H1 (cell line): ENCODE measurements at regions not wholly inside any gene's neighbourhood (a gene's known extent, or its start where the extent isn't known, plus 50 kb on each side); places are given as distances from the start of the nearest gene placed in this dataset.

Experiments used
- CTCF ChIA-PET: fragments of 300-600 bp; sonication (Branson Sonifier 250); formaldehyde crosslinking; loops from one replicate; lab custom pipeline; 2021; ENCODE audit not compliant: partially characterized antibody; lab: Charles Lee
- POLR2A ChIA-PET: fragments of 300-600 bp; sonication (Branson Sonifier 250); formaldehyde crosslinking; loops from one replicate; lab custom pipeline; 2021; ENCODE audit warnings: inconsistent platforms; ENCODE audit not compliant: partially characterized antibody; lab: Charles Lee
- DNase-seq, 2 experiments: peaks; one replicate each; pipeline versions ENCODE4 v3.0.0 to v3.0.0-alpha.2; 2010 to 2022; ENCODE audit warnings: low spot score in 2 of 2, low read depth in 1 of 2, mixed read lengths in 1 of 2
- FAIRE-seq: peaks from 2 replicates; lab custom pipeline; 2011; peaks lifted over from hg19 to GRCh38; lab: Jason Lieb, UNC
- H2AFZ ChIP-seq: 2 replicates; pipeline ENCODE4 v1.8.1; 2012; ENCODE audit warnings: low read length, inconsistent platforms
- H2AK5ac ChIP-seq: 2 replicates; pipeline ENCODE4 v1.6.1; 2013; ENCODE audit warnings: low read depth, low read length
- H2BK120ac ChIP-seq: replicated peaks from 2 replicates; pipeline ENCODE3; 2013; ENCODE audit warnings: low read depth, low read length, inconsistent platforms
- H2BK12ac ChIP-seq: 2 replicates; pipeline ENCODE4 v1.6.1; 2013; ENCODE audit warnings: low read depth, low read length
- H2BK15ac ChIP-seq: 2 replicates; pipeline ENCODE4 v1.6.1; 2013; ENCODE audit warnings: low read length
- H2BK20ac ChIP-seq: 2 replicates; pipeline ENCODE4 v1.6.1; 2013; ENCODE audit warnings: low read length
- H2BK5ac ChIP-seq: 2 replicates; pipeline ENCODE4 v1.6.1; 2013; ENCODE audit warnings: low read depth, low read length
- H3K14ac ChIP-seq: 2 replicates; pipeline ENCODE4 v1.6.1; 2013; ENCODE audit warnings: inconsistent platforms; ENCODE audit not compliant: insufficient read length
- H3K18ac ChIP-seq: 2 replicates; pipeline ENCODE4 v1.6.1; 2013; ENCODE audit warnings: low read length; ENCODE audit errors: extremely low read depth
- H3K23ac ChIP-seq: 2 replicates; pipeline ENCODE4 v1.6.1; 2013; ENCODE audit warnings: inconsistent platforms; ENCODE audit not compliant: insufficient read length
- H3K23me2 ChIP-seq: 2 replicates; pipeline ENCODE4 v1.6.1; 2013; ENCODE audit warnings: low read depth, low read length
- H3K27ac ChIP-seq: 2 replicates; pipeline ENCODE4 v1.6.1; 2011; ENCODE audit warnings: low read depth, low read length, inconsistent platforms
- H3K27me3 ChIP-seq, 4 experiments: replicated peaks in 1 of 4; 1 replicate in 1 of 4; 2 replicates in 3 of 4; pipeline versions ENCODE4 v1.6.1 to v1.8.1; 2011 to 2013; ENCODE audit warnings: low read length in 3 of 4, mild to moderate bottlenecking in 3 of 4, inconsistent platforms in 2 of 4, mixed read lengths in 2 of 4, moderate library complexity in 1 of 4; ENCODE audit not compliant: control insufficient read depth in 3 of 4, insufficient read depth in 3 of 4; ENCODE audit errors: extremely low read depth in 1 of 4
- H3K36me3 ChIP-seq, 4 experiments: 2 replicates each; pipeline versions ENCODE4 v1.6.1 to v1.8.1; 2011 to 2013; ENCODE audit warnings: mild to moderate bottlenecking in 4 of 4, low read length in 3 of 4, moderate library complexity in 2 of 4, control low read depth in 1 of 4, inconsistent platforms in 1 of 4; ENCODE audit not compliant: insufficient read depth in 4 of 4, control insufficient read depth in 2 of 4
- H3K4ac ChIP-seq: replicated peaks from 2 replicates; pipeline ENCODE3; 2013; ENCODE audit warnings: low read length, low read depth, mixed read lengths, inconsistent platforms; ENCODE audit not compliant: insufficient read length
- H3K4me1 ChIP-seq, 4 experiments: replicated peaks in 1 of 4; 1 replicate in 1 of 4; 2 replicates in 3 of 4; pipeline versions ENCODE4 v1.6.1 to v1.8.1; 2011 to 2013; ENCODE audit warnings: low read length in 3 of 4, inconsistent platforms in 2 of 4, mixed read lengths in 1 of 4; ENCODE audit not compliant: insufficient read depth in 4 of 4, control insufficient read depth in 3 of 4
- H3K4me2 ChIP-seq, 2 experiments: 2 replicates each; pipeline versions ENCODE4 v1.6.1 to v1.8.1; 2011 to 2013; ENCODE audit warnings: low read depth in 2 of 2, low read length in 2 of 2, control low read depth in 1 of 2, inconsistent platforms in 1 of 2, mild to moderate bottlenecking in 1 of 2; ENCODE audit not compliant: insufficient read depth in 1 of 2
- H3K4me3 ChIP-seq, 4 experiments: fragments of 200-600, 300-600 bp in 1 of 4; sonication (generic), shearing (Covaris generic), sonication (Bioruptor Twin) in 1 of 4; 2 replicates each; pipeline versions ENCODE4 v1.5.1 to v1.8.1; 2011 to 2016; ENCODE audit warnings: low read length in 4 of 4, low read depth in 3 of 4, control low read depth in 2 of 4, inconsistent platforms in 2 of 4, mild to moderate bottlenecking in 2 of 4, mixed read lengths in 1 of 4, moderate library complexity in 1 of 4; ENCODE audit not compliant: insufficient read depth in 2 of 4; ENCODE audit errors: extremely low read depth in 1 of 4
- H3K56ac ChIP-seq: replicated peaks from 2 replicates; pipeline ENCODE3; 2013; ENCODE audit warnings: low read depth, mild to moderate bottlenecking, mixed read lengths, low read length, inconsistent platforms; ENCODE audit not compliant: insufficient read length
- H3K79me1 ChIP-seq: 2 replicates; pipeline ENCODE4 v1.6.1; 2013; ENCODE audit warnings: low read depth, low read length, control low read depth
- H3K79me2 ChIP-seq, 2 experiments: 2 replicates each; pipeline versions ENCODE4 v1.6.1 to v1.8.1; 2012 to 2013; ENCODE audit warnings: low read length in 2 of 2, mild to moderate bottlenecking in 2 of 2, inconsistent platforms in 1 of 2; ENCODE audit not compliant: insufficient read depth in 2 of 2, control insufficient read depth in 1 of 2
- H3K9ac ChIP-seq, 4 experiments: replicated peaks in 1 of 4; 1 replicate in 1 of 4; 2 replicates in 3 of 4; pipeline versions ENCODE4 v1.6.1 to v1.8.1; 2011 to 2013; ENCODE audit warnings: low read depth in 3 of 4, low read length in 3 of 4, control low read depth in 2 of 4, mild to moderate bottlenecking in 2 of 4, moderate library complexity in 2 of 4, inconsistent platforms in 1 of 4; ENCODE audit errors: extremely low read depth in 1 of 4
- H3K9me3 ChIP-seq, 2 experiments: 2 replicates each; pipeline versions ENCODE4 v1.6.1 to v1.8.1; 2012 to 2013; ENCODE audit warnings: mild to moderate bottlenecking in 2 of 2, moderate library complexity in 2 of 2, control low read depth in 1 of 2, inconsistent platforms in 1 of 2, low read depth in 1 of 2, low read length in 1 of 2, mixed read lengths in 1 of 2; ENCODE audit not compliant: insufficient read depth in 2 of 2
- H4K20me1 ChIP-seq, 2 experiments: replicated peaks in 1 of 2; 2 replicates each; pipeline versions ENCODE3 to v1.8.1; 2011 to 2013; ENCODE audit warnings: inconsistent platforms in 2 of 2, low read length in 2 of 2, mild to moderate bottlenecking in 1 of 2; ENCODE audit not compliant: insufficient read depth in 2 of 2, control insufficient read depth in 1 of 2
- H4K5ac ChIP-seq: 2 replicates; pipeline ENCODE4 v1.6.1; 2013; ENCODE audit warnings: low read length, low read depth, mixed read lengths, inconsistent platforms; ENCODE audit not compliant: insufficient read length
- H4K8ac ChIP-seq: 2 replicates; pipeline ENCODE4 v1.8.0; 2013; ENCODE audit warnings: mild to moderate bottlenecking, moderate library complexity, low read length, inconsistent platforms; ENCODE audit not compliant: insufficient read depth; ENCODE audit errors: extremely low read depth
- H4K91ac ChIP-seq: replicated peaks from 2 replicates; pipeline ENCODE3; 2013; ENCODE audit warnings: low read length, mixed read lengths, inconsistent platforms; ENCODE audit not compliant: insufficient read length
- BRCA1 ChIP-seq: IDR thresholded peaks from 2 replicates; pipeline ENCODE4 v1.6.1; 2012; ENCODE audit warnings: low read depth, low read length, improper control_type of control experiment
- CBX8 ChIP-seq: fragments of 300-800, 300-1000 bp; sonication (generic); IDR thresholded peaks from 2 replicates; pipeline ENCODE4 v1.7.1; 2016; ENCODE audit warnings: low read depth, low read length, borderline replicate concordance
- CEBPB ChIP-seq: IDR thresholded peaks from 2 replicates; pipeline ENCODE4 v1.6.1; 2012; ENCODE audit warnings: low read depth, low read length
- CTCF ChIP-seq, 3 experiments: IDR thresholded peaks; 1 replicate in 2 of 3; 2 replicates in 1 of 3; pipeline versions ENCODE4 v1.5.1 to v1.6.1; 2011; ENCODE audit warnings: low read length in 3 of 3, mild to moderate bottlenecking in 3 of 3, inconsistent platforms in 2 of 3, low read depth in 1 of 3, moderate library complexity in 1 of 3; ENCODE audit not compliant: insufficient read depth in 1 of 3; ENCODE audit errors: control extremely low read depth in 1 of 3
- JUND ChIP-seq: IDR thresholded peaks from 2 replicates; pipeline ENCODE4 v1.6.1; 2011; ENCODE audit warnings: mild to moderate bottlenecking, improper control_type of control experiment, low read length
- KDM1A ChIP-seq: fragments of 200-600, 300-600 bp; sonication (generic); IDR thresholded peaks from 2 replicates; pipeline ENCODE4 v1.7.1; 2016; ENCODE audit warnings: mild to moderate bottlenecking, low read length, borderline replicate concordance
- MAFK ChIP-seq: IDR thresholded peaks from 2 replicates; pipeline ENCODE4 v1.6.1; 2012; ENCODE audit warnings: low read depth, mild to moderate bottlenecking, improper control_type of control experiment, low read length
- RBBP5 ChIP-seq: IDR thresholded peaks from 2 replicates; pipeline ENCODE4 v1.7.1; 2012; ENCODE audit warnings: low read depth, mild to moderate bottlenecking, inconsistent platforms, low read length, moderate library complexity, borderline replicate concordance
- WGBS, 2 experiments: shearing (Covaris generic) in 1 of 2; methylation state at CpG; one replicate each; pipeline versions ENCODE4 v1.1.6 to v1.1.7; 2013 to 2015; ENCODE audit warnings: low lambda C conversion rate in 2 of 2, mixed read lengths in 2 of 2, inconsistent platforms in 1 of 2, low coverage in 1 of 2, missing lambda C conversion rate in 1 of 2; ENCODE audit not compliant: insufficient replicate concordance in 2 of 2, insufficient coverage in 1 of 2, insufficient read length in 1 of 2; ENCODE audit errors: extremely low coverage in 1 of 2, missing lambda C conversion rate in 1 of 2; 5-methylcytosine and 5-hydroxymethylcytosine counted together
- TF ChIP-seq, protein P1 (sequence below): IDR thresholded peaks from 2 replicates; pipeline ENCODE4 v1.6.1; 2012; ENCODE audit warnings: low read length, inconsistent platforms

- Histone ChIP-seq H2AK5ac (no peak overlapping the region), H3K9ac (no peak overlapping the region), H3K56ac (no peak overlapping the region), H3K36me3 (peaks cover 0 to 11% (median 3%) of the 10 kb centered on the region in 4 experiments; a peak in 3 of 8 replicates), H3K4me1 (peaks cover 1 to 12% (median 4%) of the 10 kb centered on the region in 4 experiments; a peak in 3 of 7 replicates), H2BK5ac (no peak overlapping the region), H2BK15ac (no peak overlapping the region), H3K27ac (no peak overlapping the region), H4K8ac (peak overlapping the region; percentile 26; the same call in 1 of the 2 replicates), H2BK120ac (no peak overlapping the region), H3K27me3 (no peaks in the 10 kb centered on the region), H2BK20ac (no peak overlapping the region), H3K4me3 (no peak overlapping the region), H3K9me3 (no peaks in the 10 kb centered on the region), H2BK12ac (no peak overlapping the region), H3K4ac (no peak overlapping the region), H3K23me2 (no peaks in the 10 kb centered on the region), H3K4me2 (no peak overlapping the region), H4K91ac (no peak overlapping the region), H2AFZ (no peak overlapping the region), H3K79me2 (peaks cover 0 to 57% of the 10 kb centered on the region in 2 experiments; a peak in 2 of 4 replicates), H3K23ac (no peak overlapping the region), H3K18ac (no peak overlapping the region), H3K14ac (no peak overlapping the region), H4K5ac (no peak overlapping the region), H3K79me1 (peaks cover 4% of the 10 kb centered on the region), H4K20me1 (no peaks in the 10 kb centered on the region)
- DNase-seq (peak in 1 of 2 experiments; percentile 41), FAIRE-seq (no peak)
- ChIA-PET POLR2A (interaction anchor here (1.1 kb wide), 1 partner anchor 35 kb away, joined by 3 read pairs; no protein-coding TSS in a partner anchor), CTCF (no interaction called here)
- WGBS, 2 experiments, result 94% methylated on average over 16 of the region's 16 CpGs; no CpG with 5 or more reads in 1 of the 2 experiments
- no peak for TF ChIP-seq BRCA1
- no peak for TF ChIP-seq CTCF (IDR thresholded peaks at IDR 0.05; ENCODE audit: control extremely low read depth in 1 of 3, insufficient read depth in 1 of 3, low read depth in 1 of 3, low read length in 3 of 3)
- no peak for TF ChIP-seq KDM1A
- TF ChIP-seq CBX8, result no peak
- TF ChIP-seq, protein P1, sequence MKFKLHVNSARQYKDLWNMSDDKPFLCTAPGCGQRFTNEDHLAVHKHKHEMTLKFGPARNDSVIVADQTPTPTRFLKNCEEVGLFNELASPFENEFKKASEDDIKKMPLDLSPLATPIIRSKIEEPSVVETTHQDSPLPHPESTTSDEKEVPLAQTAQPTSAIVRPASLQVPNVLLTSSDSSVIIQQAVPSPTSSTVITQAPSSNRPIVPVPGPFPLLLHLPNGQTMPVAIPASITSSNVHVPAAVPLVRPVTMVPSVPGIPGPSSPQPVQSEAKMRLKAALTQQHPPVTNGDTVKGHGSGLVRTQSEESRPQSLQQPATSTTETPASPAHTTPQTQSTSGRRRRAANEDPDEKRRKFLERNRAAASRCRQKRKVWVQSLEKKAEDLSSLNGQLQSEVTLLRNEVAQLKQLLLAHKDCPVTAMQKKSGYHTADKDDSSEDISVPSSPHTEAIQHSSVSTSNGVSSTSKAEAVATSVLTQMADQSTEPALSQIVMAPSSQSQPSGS, result no peak
- TF ChIP-seq JUND, result no peak
- TF ChIP-seq RBBP5, result no peak
- TF ChIP-seq CEBPB, result no peak
- TF ChIP-seq MAFK, result no peak
These were observed 215.1 kb downstream of the SOX4 start for GRCh38 chr6:21808551-21809242.
